A673 (cell line): ENCODE measurements at regions not wholly inside any gene's neighbourhood (a gene's known extent, or its start where the extent isn't known, plus 50 kb on each side); places are given as distances from the start of the nearest gene placed in this dataset.

Experiments
- CTCF ChIP-seq: fragments of 300-800, 200-600 bp; sonication (generic); conservative IDR thresholded peaks from 2 replicates; pipeline ENCODE4 v1.5.1; 2017; ENCODE audit warnings: low read depth, mild to moderate bottlenecking, antibody characterized with exemption, low read length, moderate library complexity, mixed read lengths
- EZH2 ChIP-seq: fragments of 200-600 bp; sonication (generic); IDR thresholded peaks from 2 replicates; pipeline ENCODE4 v1.6.1; 2017; ENCODE audit warnings: borderline replicate concordance, low read depth, mild to moderate bottlenecking, mixed read lengths, antibody characterized with exemption, low read length; ENCODE audit not compliant: poor library complexity, severe bottlenecking

- no peak for TF ChIP-seq EZH2
- no peak for TF ChIP-seq CTCF
Measured at GRCh38 chr18:1296237-1296636, 391.6 kb downstream of the ADCYAP1 start.
